Ishikawa (cell line): ENCODE measurements at regions not wholly inside any gene's neighbourhood (a gene's known extent, or its start where the extent isn't known, plus 50 kb on each side); places are given as distances from the start of the nearest gene placed in this dataset.

ENCODE experiments used
- CEBPB ChIP-seq: IDR thresholded peaks from 2 replicates; pipeline ENCODE4 v1.6.1; 2012
- CREB1 ChIP-seq: IDR thresholded peaks from 2 replicates; pipeline ENCODE4 v1.6.1; 2012; ENCODE audit warnings: low read depth
- EGR1 ChIP-seq: IDR thresholded peaks from 2 replicates; pipeline ENCODE4 v1.6.1; 2012
- EP300 ChIP-seq: IDR thresholded peaks from 2 replicates; pipeline ENCODE4 v1.6.1; 2012; ENCODE audit warnings: borderline replicate concordance
- FOXM1 ChIP-seq: IDR thresholded peaks from 2 replicates; pipeline ENCODE4 v1.6.1; 2012; ENCODE audit warnings: low read depth, borderline replicate concordance
- NFIC ChIP-seq: IDR thresholded peaks from 2 replicates; pipeline ENCODE4 v1.6.1; 2012
- RAD21 ChIP-seq: IDR thresholded peaks from 2 replicates; pipeline ENCODE4 v1.6.1; 2012; ENCODE audit warnings: low read depth
- TAF1 ChIP-seq: IDR thresholded peaks from 2 replicates; pipeline ENCODE4 v1.6.1; 2012; ENCODE audit warnings: low read depth, mild to moderate bottlenecking
- TCF12 ChIP-seq: IDR thresholded peaks from 2 replicates; pipeline ENCODE4 v1.6.1; 2012; ENCODE audit warnings: low read depth
- TEAD4 ChIP-seq: IDR thresholded peaks from 2 replicates; pipeline ENCODE4 v1.6.1; 2012
- YY1 ChIP-seq: IDR thresholded peaks from 2 replicates; pipeline ENCODE4 v1.6.1; 2012; ENCODE audit warnings: low read depth
- ZBTB7A ChIP-seq: IDR thresholded peaks from 2 replicates; pipeline ENCODE4 v1.6.1; 2012; ENCODE audit warnings: low read depth
- TF ChIP-seq, protein P1 (sequence below): IDR thresholded peaks from 2 replicates; pipeline ENCODE4 v1.6.1; 2012
- TF ChIP-seq, protein P2 (sequence below): IDR thresholded peaks from 2 replicates; pipeline ENCODE4 v1.6.1; 2012
- TF ChIP-seq, protein P3 (sequence below): IDR thresholded peaks from 2 replicates; pipeline ENCODE4 v1.6.1; 2012; ENCODE audit warnings: low read depth, mild to moderate bottlenecking

DNA sequence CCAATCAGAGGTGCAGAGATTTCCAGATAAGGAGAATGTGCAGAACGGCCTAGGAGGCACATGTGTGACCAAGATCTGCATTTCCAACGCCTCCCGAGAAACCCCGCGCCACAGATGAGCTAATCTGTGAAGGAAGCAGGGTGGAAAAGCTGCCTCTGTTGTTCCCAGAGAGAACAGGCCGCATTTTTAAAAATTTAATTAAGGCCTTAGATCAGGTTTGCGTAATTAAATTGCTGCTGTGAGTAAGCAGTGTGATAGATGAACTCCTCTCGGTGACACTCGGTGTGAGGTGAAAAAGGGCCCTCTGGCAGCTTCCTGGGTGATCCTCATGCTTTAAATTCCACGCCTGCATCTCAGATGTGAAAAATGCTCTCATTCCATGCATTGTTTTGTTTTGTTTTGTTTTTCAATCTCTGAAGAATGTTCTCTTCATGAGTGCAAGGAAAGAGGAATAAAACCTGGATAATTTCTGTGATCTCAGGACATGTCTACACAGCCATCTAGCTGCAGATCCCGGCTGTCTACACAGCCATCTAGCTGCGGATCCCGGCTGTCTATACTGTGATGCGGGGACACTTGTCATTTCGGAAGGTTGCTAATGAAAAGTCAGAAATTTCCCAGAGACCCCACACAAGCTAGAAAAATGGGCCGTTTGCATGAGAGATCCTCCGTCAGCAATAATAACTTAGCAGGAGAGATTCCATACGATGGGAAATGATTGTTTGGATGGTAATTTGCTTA, 1398.9 kb downstream of the BRD1 start:
- TF ChIP-seq TCF12: no peak
- TF ChIP-seq, protein P1, sequence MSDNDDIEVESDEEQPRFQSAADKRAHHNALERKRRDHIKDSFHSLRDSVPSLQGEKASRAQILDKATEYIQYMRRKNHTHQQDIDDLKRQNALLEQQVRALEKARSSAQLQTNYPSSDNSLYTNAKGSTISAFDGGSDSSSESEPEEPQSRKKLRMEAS: no peak
- no peak for TF ChIP-seq YY1
- TF ChIP-seq EP300: no peak
- TF ChIP-seq FOXM1: no peak
- no peak for TF ChIP-seq CREB1
- TF ChIP-seq, protein P2, sequence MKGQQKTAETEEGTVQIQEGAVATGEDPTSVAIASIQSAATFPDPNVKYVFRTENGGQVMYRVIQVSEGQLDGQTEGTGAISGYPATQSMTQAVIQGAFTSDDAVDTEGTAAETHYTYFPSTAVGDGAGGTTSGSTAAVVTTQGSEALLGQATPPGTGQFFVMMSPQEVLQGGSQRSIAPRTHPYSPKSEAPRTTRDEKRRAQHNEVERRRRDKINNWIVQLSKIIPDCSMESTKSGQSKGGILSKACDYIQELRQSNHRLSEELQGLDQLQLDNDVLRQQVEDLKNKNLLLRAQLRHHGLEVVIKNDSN: no peak
- TF ChIP-seq RAD21: no peak

DNA sequence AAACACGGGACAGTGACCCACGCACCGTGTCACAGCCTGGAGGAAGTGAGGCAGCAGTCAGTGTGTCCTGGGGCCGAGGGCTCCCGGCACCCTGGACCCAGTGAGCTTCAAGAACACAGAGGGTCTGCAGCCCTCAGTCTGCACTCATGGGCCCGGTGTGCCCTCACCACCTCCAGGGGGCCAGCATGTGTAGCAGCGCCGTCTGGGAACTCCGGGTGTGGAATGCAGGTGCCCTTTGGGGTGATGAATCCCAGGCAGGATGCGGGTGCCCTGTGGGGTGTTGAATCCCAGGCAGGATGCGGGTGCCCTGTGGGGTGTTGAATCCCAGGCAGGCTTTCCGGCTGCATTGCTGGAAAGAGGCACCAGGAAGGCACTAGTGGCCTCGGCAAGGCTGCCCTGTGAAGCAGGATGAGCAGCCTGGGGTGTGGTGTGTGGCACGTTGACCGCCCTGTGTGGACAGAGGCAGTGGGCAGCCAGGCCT, 1399.9 kb downstream of the BRD1 start:
- TF ChIP-seq CREB1 (no peak), TAF1 (no peak), RAD21 (no peak), CEBPB (no peak), TEAD4 (no peak), YY1 (no peak), NFIC (no peak), EGR1 (no peak), ZBTB7A (no peak), TCF12 (no peak), EP300 (no peak), FOXM1 (no peak)
- TF ChIP-seq, protein P2: no peak
- TF ChIP-seq, protein P3, sequence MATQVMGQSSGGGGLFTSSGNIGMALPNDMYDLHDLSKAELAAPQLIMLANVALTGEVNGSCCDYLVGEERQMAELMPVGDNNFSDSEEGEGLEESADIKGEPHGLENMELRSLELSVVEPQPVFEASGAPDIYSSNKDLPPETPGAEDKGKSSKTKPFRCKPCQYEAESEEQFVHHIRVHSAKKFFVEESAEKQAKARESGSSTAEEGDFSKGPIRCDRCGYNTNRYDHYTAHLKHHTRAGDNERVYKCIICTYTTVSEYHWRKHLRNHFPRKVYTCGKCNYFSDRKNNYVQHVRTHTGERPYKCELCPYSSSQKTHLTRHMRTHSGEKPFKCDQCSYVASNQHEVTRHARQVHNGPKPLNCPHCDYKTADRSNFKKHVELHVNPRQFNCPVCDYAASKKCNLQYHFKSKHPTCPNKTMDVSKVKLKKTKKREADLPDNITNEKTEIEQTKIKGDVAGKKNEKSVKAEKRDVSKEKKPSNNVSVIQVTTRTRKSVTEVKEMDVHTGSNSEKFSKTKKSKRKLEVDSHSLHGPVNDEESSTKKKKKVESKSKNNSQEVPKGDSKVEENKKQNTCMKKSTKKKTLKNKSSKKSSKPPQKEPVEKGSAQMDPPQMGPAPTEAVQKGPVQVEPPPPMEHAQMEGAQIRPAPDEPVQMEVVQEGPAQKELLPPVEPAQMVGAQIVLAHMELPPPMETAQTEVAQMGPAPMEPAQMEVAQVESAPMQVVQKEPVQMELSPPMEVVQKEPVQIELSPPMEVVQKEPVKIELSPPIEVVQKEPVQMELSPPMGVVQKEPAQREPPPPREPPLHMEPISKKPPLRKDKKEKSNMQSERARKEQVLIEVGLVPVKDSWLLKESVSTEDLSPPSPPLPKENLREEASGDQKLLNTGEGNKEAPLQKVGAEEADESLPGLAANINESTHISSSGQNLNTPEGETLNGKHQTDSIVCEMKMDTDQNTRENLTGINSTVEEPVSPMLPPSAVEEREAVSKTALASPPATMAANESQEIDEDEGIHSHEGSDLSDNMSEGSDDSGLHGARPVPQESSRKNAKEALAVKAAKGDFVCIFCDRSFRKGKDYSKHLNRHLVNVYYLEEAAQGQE: no peak
- TF ChIP-seq, protein P1: no peak

DNA sequence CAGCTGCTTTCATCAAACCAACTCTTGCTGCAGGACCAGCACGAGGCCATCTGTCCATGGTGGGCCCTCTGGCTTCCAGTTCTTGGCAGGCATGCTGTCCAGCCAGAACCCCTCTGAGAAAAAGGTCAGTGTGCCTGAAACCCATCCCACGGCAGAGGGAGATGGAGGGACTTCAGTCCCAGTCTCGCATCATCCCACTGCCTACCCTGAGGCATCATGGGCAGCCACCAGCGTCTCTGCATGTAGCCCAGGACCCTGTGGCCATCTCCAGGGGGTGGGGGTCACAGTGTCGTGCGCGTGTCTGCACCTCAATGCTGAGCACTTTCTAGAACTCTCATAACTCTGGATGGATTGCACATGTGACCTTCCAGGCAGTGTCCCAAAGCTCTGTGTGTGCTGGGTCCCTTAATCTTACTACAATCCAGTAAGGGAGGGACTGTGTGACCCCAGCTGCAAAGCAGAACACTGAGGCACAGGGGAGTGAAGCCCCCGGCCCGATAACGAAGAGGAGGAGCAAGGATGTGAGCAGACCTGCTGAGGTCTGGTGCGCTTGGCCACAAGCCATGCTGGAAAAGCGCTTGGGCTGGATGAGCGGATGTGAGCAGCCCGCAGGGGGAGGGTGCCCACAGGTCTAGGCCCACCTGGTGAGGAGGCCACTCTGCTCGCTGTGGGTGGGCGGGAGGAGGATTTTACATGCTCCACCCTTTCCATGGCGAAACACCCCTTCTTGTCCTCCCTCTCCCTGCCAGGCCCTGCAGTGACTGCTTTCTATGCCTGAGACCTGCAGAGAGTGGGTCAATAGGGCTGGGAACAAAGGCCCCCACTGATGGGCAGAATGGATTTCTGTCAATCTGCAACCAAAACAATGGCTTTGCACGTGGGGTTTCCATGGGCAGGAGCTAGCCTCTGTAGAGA, 1401.0 kb downstream of the BRD1 start:
- TF ChIP-seq, protein P2: no peak
- TF ChIP-seq YY1 (no peak), TCF12 (no peak)

DNA sequence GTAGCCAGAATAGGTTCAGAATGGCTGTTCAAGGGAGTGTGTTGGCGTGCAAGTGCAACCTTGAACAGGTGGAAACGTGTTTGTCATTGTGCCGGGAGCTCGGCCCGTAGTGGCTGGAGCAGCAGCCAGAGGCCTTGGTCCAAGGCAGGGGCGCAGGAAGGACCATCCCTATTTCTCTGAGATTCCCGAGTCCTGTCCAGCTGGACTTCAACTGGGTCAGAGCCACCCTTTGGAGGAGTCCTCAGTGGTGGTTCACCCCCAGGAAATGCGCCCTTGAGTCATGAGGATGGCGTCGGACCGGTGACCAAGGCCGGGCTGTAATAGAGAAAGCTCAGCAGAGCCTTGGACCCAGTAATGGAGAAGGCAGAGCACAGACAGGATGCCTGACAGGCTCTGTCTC, 1402.0 kb downstream of the BRD1 start:
- TF ChIP-seq FOXM1 (no peak), EGR1 (no peak), ZBTB7A (no peak), TEAD4 (no peak), NFIC (no peak), CEBPB (no peak)
- TF ChIP-seq, protein P1: no peak

DNA sequence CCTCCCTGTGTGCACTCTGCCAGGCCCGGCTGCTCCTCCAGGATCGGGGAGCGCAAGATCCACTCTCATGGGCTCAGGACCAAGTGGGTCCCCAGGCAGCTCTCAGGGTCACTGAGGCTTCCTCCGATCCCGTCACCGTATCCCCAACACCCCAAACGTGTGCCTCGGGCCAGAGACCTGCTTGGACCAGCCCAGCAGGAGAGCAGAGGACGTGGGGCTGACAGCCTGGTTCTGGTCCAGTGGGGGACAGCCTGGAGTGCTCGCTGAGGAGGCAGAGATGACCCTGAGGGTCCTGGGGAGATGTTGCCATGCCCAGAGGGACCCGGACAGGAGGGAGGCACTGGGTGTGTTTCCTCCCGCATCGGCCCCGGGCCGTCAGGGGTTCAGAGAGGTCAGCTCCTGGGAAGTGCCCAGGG, 1402.6 kb downstream of the BRD1 start:
- TF ChIP-seq TCF12 (no peak), TEAD4 (no peak)
- TF ChIP-seq, protein P3: no peak
